HG03457 (cell line): ENCODE measurements at regions not wholly inside any gene's neighbourhood (a gene's known extent, or its start where the extent isn't known, plus 50 kb on each side); places are given as distances from the start of the nearest gene placed in this dataset.
A peak's percentile ranks its signal among the peaks of the same experiment; 100 is the strongest.

Experiments
- ATAC-seq: cut with Tn5 transposase; IDR thresholded peaks from one replicate; pipeline ENCODE4 v1.9.1; 2021; ENCODE audit warnings: moderate number of reproducible peaks; ENCODE audit not compliant: unreplicated experiment

DNA sequence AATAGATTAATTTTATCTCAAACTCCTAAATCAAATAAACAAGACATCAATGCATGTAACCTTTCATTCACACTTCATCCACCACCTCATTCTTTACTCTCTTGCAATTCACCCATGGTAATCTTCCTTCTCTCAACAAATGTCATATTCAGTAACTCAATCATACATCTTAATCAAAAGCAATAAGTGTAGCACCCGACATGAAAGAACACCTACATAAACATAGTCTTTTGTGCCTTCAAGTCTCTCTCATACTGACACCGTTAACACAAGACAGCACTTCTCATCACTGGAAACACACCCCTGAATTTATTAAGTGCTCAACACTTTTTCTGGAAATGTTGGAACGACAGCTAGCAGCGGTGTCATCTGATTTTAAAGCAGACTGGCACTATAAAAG, 225.9 kb downstream of the TTLL7 start:
- ATAC-seq: no peak

- no peak for ATAC-seq
Measured at GRCh38 chr1:83770319-83770661, 228.6 kb downstream of the TTLL7 start.

GRCh38 chr1:83769594-83770318, 229.2 kb downstream of the TTLL7 start:
- no peak for ATAC-seq

DNA sequence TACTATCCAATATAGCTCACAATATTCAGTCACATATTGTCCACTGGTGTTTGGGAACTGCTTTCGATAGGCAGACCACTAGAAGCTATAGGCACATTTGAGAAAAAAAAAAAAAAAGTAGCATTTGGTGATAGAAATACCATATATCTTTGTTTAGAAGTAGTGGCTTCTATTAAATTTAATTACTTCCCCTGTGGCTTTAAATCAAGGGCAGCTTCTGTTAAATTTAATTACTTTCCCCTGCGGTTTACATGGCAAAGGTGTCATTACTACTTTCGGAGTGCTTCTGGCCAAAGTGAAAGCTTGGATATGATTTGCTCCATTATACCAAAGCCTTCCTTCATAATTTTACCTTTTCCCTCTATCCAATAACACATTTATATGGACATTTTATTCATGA, 229.9 kb downstream of the TTLL7 start:
- no peak for ATAC-seq

- no peak for ATAC-seq
Measured at GRCh38 chr1:83766241-83766691, 232.7 kb downstream of the TTLL7 start.

DNA sequence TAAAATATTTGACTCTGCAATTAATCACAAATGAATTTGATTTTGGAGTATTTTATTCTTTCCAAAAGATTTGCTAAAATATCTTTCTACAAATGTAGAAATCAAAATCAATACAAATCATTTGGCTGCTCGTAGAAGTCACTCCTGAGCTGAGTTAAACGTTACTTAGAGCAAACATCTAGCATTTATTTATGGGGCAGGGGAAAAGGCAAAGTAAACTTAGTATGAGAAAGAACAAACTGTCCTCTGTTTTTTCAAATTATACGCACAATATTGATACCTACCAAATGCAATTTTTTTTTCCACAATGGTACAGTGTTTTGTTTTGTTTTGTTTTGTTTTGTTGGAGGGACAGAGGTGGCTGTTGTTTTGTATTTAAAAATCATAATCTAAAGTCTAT, 233.8 kb downstream of the TTLL7 start:
- no peak for ATAC-seq

DNA sequence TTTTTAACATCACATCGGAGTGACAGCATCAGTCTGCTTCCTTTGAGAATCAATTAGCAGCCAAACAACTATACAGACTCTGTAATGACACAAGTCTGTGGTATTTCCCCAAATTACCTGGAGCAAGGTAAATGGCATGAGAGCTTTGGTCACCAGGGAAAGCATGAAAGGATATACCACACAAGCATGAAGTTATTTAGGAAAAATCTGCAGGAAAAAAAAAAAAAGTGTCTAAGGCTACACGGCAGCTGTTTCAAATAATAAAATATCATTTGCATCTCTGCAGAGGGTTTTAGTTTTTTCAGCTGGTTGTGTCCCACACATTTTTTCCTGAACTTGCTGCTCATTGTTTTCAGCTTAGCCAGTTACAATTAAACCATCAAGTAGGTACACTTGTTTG, 234.7 kb downstream of the TTLL7 start:
- ATAC-seq: no peak

GRCh38 chr1:83763361-83764095, 235.4 kb downstream of the TTLL7 start:
- ATAC-seq: no peak

GRCh38 chr1:83762416-83762815, 236.5 kb downstream of the TTLL7 start:
- ATAC-seq: no peak

DNA sequence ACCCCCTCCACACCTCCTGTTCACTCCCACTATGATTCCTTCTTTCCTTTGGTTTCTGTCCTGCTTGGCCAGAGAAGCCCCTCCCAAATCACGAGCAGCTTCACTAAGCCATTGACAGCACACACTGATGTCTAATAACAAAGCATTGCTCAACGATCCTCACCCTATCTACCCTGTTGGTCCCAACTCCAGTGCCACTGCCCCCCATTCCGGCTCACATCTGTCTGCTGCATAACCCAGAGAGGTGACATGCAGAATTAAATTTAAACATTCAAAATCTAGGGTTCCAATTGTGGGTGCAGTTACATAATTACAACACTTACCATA, 236.9 kb downstream of the TTLL7 start:
- no peak for ATAC-seq

DNA sequence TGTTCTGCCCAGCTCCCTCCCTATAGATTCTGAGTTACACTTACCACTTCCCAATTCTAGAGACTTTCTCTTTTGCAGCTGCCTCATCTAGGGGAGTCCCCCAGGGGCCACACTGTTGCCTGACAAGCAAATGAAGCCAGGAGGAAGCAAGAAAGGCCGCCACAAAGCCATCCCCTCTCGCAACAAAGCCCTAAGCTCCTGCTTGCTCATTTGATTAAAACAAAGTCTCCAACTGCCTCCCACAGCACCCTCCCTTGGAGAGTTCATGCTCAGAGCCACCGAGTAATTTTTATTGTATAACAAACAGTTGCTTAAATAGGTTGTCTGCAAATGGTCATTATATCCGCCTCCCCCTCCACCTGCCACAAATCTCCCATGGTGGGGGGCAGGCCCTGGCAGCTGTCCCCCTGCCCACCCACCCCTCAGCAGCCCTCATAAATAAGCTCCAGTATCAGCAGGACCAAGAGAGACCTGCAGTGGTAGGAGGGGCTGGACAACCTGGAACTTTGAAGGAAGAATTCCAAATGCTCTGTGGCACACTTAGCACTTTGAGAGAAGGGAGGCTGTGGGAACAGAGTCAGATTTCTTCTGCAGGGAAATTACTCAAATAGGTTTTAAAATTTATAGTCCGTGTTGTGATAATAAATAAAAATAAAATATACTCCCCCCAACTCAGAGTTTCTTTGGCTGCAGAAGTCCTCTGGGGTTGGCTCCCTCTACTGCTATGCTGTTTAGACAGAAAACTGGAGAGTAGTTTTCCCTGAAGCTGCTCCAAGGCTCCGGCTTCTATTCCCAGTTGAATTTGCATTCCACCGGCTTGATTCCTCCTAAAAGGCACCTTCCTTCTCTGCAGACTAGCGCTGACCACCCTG, 237.5 kb downstream of the TTLL7 start:
- ATAC-seq: peak; percentile 98

DNA sequence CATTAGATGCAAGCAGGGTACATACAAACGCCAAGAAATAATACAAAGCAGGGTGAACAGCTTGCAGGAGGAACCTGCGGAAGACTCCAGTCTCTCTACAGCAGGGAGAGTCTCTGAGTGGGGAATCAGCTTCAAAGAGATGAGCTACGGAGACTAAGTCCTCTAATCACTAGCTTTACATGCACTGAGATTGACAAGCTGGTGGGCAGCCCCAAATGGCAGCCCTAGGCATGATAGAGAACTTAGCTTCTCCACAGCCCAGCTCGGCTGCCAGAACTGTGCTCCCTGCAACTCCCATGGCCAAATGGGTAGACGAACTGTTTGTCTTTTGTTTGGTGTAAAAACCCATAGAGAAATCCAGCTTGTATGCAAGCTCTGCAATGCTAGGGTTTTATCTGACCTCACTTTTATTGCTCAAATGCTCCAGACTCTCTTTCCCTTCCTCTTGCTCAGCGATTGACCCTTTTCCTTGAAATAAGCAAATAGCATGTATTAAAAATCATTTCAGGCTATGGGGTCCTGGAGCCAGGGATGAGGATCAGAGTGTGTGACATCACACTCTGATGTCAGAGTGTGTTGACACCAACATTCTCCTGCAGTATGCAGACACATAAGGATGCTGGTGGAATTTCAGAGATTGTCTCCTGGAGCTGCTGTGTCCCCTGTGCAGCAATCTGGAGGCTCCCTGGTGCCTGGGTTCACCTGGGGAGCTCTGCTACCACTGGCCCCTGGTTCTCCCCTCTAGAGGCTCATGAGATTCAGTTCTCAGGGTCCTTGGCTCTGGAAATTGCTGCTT, 238.5 kb downstream of the TTLL7 start:
- ATAC-seq: peak; percentile 9

DNA sequence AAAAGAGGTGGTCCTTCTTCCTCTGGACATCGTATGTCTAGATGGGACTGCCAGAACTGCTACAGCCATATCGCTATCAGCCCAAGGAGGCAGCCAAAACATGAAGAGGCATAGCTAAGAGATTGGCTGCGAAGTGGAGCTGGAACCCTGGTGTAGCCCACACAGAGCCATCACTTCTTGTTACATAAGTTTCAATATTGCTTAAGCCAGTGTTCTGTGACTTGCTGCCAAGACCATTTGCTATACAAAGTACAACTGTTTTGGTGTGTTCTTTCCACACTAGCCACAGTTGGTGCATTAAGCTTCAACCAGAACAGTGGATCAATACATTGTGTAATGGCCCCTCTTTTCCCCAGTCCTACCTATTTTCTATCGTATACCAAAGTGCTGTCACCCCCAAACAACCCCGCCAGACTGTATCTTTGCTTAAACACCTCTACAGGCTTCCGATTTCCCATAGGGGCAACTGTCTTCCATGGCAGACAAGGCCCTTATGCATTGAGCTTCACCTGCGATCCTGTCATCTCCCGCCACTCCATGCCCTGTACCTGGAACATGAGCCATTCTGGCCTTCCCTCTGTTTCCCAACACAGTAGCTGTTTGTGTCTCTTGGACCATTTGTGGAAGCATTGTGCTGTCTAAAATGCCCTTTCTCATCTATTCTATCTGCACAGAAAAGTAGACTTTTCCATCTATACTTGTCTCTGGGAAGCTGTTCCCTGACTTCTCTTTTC, 241.8 kb downstream of the TTLL7 start:
- ATAC-seq: no peak

GRCh38 chr1:83751602-83752001, 247.3 kb downstream of the TTLL7 start:
- ATAC-seq: no peak

GRCh38 chr1:83750201-83750600, 248.7 kb downstream of the TTLL7 start:
- no peak for ATAC-seq

DNA sequence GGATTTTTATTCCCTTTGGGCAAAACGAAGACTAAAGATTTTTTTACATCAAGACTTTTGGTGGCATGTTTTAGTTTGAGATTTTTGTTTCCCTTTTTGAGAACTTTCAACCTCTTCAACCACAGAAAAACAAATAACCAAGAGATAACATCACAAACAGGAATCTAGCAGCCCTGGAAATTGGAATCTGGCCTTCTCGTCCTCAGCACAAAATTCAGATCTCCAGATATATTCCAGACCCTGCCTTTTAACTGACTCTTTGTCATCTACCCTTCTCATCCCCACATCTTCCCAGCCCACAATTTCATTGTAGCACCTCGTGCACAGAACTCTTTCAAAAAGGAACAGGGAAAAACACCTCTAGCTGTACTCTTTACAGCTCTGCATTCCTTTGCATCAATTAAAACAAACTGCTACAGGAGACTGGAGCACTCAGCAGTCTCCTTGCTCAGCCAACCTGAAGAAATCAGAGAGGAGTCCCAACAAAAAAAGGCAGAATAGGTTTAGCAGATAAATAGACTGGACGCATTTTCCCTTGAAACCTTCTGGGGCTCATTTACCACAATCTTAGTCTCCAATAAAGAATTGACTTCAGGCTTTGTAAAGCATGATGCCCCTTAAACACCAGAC, 251.0 kb downstream of the TTLL7 start:
- no peak for ATAC-seq

DNA sequence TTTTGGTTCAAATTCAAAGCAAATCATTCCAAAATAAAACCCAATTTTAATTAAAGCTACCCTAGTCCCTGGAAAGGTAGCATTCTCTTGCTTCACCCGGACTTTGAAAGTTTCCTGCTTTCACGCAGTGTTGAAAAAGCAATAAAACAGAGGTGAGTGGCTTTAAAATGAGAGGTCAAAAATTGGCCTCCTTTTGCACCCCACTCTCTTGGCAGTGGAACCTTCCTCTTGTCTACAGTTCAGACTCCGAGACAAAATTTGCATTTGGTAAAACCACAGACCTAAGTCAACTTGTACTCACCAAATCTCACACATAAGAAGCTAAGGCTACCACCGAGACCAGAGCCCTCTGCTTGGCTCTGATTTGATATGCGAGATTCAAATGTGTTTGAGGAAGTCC, 252.7 kb downstream of the TTLL7 start:
- ATAC-seq: peak; percentile 74

- no peak for ATAC-seq
Measured at GRCh38 chr1:83742446-83742845, 256.5 kb downstream of the TTLL7 start.

- no peak for ATAC-seq
Measured at GRCh38 chr1:83741770-83742169, 257.2 kb downstream of the TTLL7 start.

GRCh38 chr1:83741348-83741747, 257.6 kb downstream of the TTLL7 start:
- ATAC-seq: no peak
